Left forelimb (tissue), 1 donor: ENCODE measurements at regions not wholly inside any gene's neighbourhood (a gene's known extent, or its start where the extent isn't known, plus 50 kb on each side); places are given as distances from the start of the nearest gene placed in this dataset.
"Not testable (repeated sequence)": the region's sequence is repeated elsewhere in the genome, so short reads cannot be mapped to it uniquely, and the experiment has no call there.

Source experiments
- DNase-seq: peaks from one replicate; pipeline ENCODE4 v3.0.0-alpha.2; 2018; ENCODE audit warnings: low spot score

DNA sequence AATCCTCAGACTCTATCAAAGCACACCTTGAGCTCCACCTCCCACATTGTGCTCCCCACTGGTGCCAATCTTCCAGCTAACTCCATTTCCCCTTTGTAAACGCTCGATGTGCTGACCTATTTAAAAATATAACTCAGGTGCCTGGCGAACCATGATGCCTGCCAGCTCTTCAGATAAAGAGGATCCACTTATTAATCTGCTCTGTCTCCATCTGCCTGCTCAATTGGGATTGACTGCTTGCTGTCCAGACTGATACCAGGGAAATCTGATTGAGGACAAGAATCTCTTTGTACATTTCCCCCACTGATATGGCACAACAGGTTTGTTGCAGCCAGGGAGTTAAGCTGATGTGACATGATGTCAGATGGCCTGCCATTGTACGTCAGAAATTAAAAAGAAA is 2036.5 kb upstream of the CELF4 start:
- no peak for DNase-seq

DNA sequence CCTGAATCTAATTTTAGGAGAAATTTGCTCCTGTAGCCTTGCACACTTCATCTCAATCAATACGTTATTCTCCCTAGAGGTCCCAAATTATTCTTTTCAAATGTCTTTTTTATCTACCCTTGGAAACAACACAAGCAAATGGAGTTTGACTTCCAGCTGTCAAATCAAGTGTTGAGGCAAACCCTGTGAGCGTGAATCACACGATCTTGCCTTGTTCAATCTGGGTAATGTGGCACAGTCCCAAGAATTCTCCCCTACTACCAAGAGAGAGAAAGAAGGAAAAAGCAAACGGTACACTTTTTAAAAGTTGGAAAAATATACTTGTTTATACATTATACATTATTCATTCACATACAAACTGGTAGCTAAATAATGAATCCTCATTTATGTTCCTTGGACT is 2035.3 kb upstream of the CELF4 start:
- no peak for DNase-seq

DNA sequence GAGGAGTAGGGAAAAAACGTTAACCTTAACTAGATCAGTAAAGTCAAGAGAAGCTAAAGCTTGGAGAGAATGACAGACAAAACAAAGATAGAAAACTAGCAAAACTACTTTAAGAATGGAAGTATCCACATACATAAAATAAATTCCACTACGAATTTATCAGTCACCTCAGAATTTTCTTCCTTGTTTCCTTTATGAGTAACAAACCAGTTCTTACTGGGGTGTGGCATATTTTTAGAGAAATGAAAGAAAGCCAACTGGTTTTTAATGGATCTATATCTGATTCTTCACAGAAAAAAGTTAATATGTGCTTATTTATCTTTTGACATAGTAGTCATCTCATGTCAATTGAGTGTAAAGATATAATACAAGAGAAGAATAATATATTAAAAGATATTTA is 2033.7 kb upstream of the CELF4 start:
- no peak for DNase-seq

DNA sequence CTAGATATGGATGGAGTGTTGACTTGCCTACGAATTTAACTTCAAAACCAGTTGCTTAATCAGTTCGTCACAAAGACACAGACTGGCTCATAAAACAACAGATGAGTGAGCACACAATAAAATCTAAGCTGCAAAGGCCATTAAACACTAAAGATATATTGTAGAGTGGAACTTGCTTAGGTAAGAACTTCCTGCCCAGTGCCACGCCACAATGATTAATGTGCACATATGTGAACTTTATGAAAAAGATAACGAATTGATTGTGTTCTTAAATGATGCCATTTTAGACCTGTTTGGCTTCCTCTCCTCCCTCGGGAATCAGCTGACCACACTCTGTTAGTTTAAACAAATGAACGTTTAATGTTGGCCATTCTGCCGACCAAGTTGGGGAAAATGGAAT is 2031.3 kb upstream of the CELF4 start:
- no peak for DNase-seq

DNA sequence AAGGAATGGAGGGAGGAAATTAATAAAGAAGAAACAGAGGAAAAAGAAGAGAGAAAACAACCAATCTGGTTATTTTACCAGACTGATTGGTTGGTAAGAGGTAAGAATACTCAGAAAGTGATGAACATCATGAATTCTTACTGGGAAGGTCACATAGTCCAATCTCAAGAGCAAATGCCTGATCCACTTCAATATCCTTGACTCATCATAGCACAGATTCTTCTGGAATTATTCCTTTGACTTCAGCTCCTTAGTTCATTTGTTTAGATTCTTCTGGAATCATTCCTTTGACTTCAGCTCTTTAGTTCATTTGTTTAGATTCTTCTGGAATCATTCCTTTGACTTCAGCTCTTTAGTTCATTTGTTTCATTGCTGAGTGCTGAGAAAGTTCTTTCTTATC is 2030.6 kb upstream of the CELF4 start:
- DNase-seq, result no peak

DNA sequence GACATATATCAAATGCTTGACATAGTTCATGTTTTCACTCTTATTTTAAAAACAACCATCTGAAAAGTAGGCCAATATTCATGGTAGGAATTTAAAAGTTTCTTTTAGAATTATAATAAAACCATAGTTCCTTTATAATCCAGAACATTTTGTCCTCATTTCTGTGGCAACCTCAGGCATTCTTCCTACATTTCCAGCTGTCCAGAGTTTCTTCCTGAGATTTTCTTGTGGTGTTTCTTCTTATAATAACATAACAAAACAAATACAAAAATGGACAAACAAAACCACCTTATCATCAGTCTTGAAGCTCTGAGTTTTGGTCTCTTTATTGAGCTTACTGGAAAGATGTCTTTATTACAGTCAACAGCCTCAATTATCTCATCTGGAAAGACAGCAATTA is 2028.6 kb upstream of the CELF4 start:
- DNase-seq, result no peak

DNA sequence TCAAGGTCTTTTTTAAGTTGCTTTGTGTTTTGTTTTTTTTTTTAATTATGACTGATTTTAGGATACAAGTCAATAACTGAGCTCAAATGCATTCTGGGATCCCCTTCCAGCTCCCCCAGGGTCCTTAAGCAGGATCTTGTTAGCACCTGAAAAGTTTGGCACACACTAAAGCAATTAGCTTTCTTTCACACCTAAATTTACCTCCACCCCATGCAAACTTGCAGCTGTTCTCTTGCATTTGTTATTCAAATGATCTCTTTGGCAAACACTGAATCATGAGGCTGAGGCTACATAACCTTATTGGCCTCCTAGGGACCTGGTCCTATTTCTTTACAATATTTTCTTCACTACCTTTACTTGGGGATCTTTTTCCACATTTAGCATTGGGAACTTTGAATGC is 2026.1 kb upstream of the CELF4 start:
- no peak for DNase-seq

DNA sequence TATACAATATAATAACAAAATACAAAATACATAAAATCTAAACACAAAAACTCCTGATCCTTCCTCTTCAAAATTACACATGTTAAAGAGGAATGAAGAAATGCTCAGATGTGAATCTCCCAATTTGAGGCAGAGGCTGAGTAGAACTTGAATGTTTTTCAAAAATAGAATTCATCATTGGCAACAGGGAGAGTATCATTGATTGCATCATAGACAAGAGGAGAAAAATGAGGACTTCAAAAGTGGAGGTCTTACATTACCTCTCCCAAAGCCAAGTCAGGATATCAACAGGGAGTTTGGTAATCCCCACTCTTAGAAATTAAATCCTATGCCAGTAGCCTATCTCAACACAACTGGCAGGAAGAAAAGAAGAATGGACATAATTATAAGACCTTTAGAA is 2023.9 kb upstream of the CELF4 start:
- DNase-seq, result no peak

DNA sequence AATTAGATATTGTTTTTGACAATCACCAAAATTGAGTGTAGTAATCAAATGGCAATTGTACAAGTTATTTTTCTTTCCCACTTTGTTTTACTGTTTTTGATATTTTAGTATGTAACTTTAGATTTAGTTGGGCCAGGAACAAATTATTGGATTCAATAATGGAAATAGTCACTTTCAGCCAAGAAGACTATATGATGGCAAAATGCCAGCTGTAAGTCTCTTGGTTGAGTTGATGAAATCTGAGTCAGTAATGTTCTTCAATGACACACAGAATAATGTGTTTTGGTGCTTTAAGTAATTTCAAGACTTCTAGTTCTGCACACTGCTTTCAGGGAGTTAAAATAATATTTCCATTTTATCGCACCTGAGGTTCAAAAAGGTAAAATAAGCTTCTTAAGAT is 2022.0 kb upstream of the CELF4 start:
- no peak for DNase-seq

DNA sequence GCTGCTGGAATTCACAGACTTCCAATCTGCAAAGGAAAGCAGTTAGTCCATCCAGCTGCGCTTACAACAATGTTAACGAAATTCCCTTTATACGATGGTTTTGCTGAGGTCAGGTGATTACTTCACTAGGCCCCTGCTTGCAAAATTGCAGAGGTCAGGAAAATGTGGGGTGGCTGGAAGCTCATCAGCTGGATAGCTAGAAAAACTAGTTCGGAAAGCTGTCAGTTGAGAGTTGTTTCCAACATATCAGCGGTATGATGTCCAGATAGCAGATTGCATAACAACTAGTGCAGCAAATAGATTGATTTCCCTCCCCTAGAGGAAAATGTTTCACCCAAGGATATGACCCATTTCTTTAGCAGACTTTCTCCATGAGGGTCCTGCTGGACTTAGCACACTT is 2021.1 kb upstream of the CELF4 start:
- no peak for DNase-seq

- no peak for DNase-seq
Observed at GRCh38 chr18:39574897-39575296, 2009.3 kb upstream of the CELF4 start.

DNA sequence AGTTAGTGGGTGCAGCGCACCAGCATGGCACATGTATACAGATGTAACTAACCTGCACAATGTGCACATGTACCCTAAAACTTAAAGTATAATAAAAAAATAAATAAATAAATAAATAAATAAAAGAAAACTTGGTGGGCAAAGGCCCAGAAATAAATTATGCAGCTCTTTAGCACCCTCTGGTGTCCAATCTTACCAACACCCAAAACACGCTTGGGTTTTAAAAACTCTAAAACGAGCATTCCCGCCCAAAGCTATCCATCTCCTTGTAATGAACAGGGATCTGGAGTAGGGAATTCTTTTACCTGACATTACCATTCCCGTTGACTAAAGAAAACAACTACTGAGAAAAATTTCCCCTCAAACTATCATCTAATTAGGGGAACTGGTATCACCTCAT is 2005.9 kb upstream of the CELF4 start:
- no peak for DNase-seq

GRCh38 chr18:39565551-39566230 is 2000.1 kb upstream of the CELF4 start:
- not testable (repeated sequence) for DNase-seq

- DNase-seq, result no peak
Observed at GRCh38 chr18:39564716-39565115, 1999.1 kb upstream of the CELF4 start.

- no peak for DNase-seq
Observed at GRCh38 chr18:39561126-39561525, 1995.5 kb upstream of the CELF4 start.

GRCh38 chr18:39558658-39559057 is 1993.1 kb upstream of the CELF4 start:
- no peak for DNase-seq

DNA sequence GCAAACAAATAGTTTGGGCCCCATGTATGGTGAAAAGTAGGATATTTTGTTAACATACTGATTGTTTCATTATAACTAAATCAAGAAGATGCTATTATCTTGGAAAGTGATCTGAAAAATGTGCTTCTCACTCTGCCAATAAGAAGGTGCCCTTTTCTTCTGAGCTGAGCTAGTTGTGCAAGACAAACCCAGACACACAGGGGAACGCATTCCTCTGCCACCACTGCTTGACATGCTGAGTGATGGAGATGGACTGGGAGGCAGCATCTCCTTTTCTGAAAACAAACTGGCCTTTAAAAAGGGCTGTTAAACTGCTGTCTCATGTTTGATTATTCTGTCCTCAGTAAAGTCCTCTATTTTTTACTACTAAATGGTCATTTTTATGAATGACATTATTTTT is 1989.9 kb upstream of the CELF4 start:
- DNase-seq, result no peak

DNA sequence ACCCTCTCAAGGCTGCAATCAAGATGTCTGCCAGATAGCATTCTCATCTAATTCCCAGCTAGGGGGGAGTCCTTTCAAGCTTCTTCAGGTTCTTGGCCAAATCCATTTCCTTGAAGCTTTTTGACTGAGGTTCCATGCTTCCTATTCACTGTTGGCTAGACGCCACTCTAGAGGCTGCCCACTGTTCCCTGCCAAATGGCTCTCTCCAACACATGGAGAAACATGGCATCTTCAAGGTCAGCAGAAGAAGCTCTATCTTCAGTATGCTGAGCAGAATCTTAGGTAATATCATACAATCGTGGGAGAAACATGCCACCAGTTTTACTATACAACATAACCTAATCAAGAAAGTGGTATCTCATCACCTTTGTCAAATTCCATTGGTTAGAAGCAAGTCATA is 1985.1 kb upstream of the CELF4 start:
- DNase-seq, result no peak

DNA sequence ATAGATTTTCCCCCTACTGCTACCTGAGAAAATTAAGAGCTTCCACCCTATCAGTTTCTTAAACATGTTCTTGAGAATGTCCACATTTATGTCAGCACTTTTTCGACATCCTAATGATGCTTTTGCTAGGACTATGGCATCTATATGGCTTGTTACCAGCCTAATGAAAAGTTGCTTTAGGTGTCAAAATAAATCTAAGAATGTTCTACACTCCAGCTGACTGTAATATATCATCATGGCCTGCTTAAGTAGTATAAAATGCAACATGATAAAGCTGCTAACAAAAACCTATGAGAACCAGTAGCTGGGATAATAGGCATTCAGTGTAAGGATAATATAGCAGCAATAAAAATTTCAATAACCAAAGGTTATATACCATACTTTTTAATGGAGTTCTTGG is 1983.5 kb upstream of the CELF4 start:
- no peak for DNase-seq

GRCh38 chr18:39531659-39532058 is 1966.1 kb upstream of the CELF4 start:
- DNase-seq, result no peak

DNA sequence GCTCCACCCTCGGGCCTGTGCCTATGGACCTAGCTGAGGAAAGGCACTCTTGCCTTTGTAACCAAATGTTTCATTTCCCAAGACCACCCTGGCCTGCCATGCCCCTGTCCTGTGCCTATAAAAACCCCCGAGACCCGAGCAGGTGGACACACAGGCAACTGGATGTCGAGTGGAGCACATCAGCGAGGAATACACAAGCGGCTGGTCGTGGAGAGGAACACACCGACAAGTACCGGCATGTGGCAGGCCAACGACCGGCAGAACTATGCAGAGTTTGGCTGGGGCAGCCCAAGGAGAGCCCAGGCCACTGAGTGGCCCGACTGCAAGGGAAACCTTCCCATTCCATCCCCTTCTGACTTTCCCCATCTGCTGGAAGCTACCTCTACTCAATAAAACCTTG is 1963.8 kb upstream of the CELF4 start:
- no peak for DNase-seq

DNA sequence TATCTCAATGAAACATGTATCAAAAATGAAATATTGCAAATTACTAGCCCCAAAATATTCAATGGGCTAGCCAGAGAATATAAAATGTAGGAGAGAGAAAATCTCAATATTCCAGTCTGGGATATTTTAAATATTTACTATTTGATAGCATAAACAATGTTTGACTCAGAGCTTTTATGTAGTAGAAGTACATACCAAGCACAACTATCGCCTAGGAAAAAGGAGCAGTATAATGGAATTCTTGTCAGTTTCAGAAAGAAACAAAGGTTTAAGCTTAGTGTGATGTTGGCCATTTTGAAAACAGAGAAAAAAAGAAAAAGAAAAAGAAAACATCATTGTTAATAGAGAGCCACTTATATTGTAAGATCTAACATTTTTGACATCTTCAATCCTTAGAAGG is 1961.9 kb upstream of the CELF4 start:
- DNase-seq, result no peak

GRCh38 chr18:39524370-39524769 is 1958.8 kb upstream of the CELF4 start:
- DNase-seq, result no peak

- no peak for DNase-seq
Observed at GRCh38 chr18:39523281-39523680, 1957.7 kb upstream of the CELF4 start.

DNA sequence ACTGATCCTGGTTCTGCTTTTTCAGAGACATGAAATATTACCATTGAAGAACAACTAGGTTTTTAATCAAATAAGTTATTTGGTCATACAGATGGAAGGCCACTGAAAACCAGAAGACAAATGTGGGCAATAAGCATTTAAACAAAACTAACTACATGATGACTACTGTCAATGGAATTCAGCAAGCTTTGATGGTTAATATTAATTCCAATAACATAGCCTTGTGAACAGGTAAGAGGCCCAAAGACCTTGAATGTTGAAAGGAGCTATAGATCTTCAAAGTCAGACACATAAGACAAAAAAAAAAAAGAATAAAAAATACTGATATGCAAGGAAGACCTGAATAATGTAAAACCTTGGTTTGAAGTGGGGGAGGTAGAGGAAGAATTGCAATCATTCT is 1955.6 kb upstream of the CELF4 start:
- DNase-seq, result no peak
